Amniotic epithelial cell (primary cell): ENCODE measurements at regions not wholly inside any gene's neighbourhood (a gene's known extent, or its start where the extent isn't known, plus 50 kb on each side); places are given as distances from the start of the nearest gene placed in this dataset.

ENCODE experiments used
- DNase-seq: peaks from one replicate; pipeline ENCODE4 v3.0.0-alpha.2; 2010; ENCODE audit warnings: low read depth

- DNase-seq, result no peak
Measured at GRCh38 chr2:18379870-18380269, 180.6 kb downstream of the RDH14 start.

GRCh38 chr2:18378020-18378653 lies 182.3 kb downstream of the RDH14 start:
- DNase-seq, result peak; percentile 43

- DNase-seq, result no peak
Measured at GRCh38 chr2:18376936-18377335, 183.5 kb downstream of the RDH14 start.

GRCh38 chr2:18373664-18374063 lies 186.8 kb downstream of the RDH14 start:
- DNase-seq, result no peak

- DNase-seq, result no peak
Measured at GRCh38 chr2:18373081-18373480, 187.4 kb downstream of the RDH14 start.

- DNase-seq, result no peak
Measured at GRCh38 chr2:18372641-18373040, 187.8 kb downstream of the RDH14 start.

- peak; percentile 67 for DNase-seq
Measured at GRCh38 chr2:18369760-18370159, 190.7 kb downstream of the RDH14 start.

GRCh38 chr2:18368008-18368407 lies 192.4 kb downstream of the RDH14 start:
- no peak for DNase-seq

GRCh38 chr2:18365342-18365741 lies 195.1 kb downstream of the RDH14 start:
- peak; percentile 61 for DNase-seq

- no peak for DNase-seq
Measured at GRCh38 chr2:18363348-18363747, 197.1 kb downstream of the RDH14 start.

- DNase-seq, result peak; percentile 74
Measured at GRCh38 chr2:18362696-18363095, 197.8 kb downstream of the RDH14 start.

- no peak for DNase-seq
Measured at GRCh38 chr2:18357537-18357936, 202.9 kb downstream of the RDH14 start.

- DNase-seq, result peak; percentile 36
Measured at GRCh38 chr2:18356676-18357075, 203.8 kb downstream of the RDH14 start.

GRCh38 chr2:18349421-18349820 lies 211.0 kb downstream of the RDH14 start:
- peak; percentile 83 for DNase-seq

- no peak for DNase-seq
Measured at GRCh38 chr2:18346874-18347273, 213.6 kb downstream of the RDH14 start.

GRCh38 chr2:18346344-18346743 lies 214.1 kb downstream of the RDH14 start:
- no peak for DNase-seq

- DNase-seq, result peak; percentile 55
Measured at GRCh38 chr2:18345848-18346247, 214.6 kb downstream of the RDH14 start.

GRCh38 chr2:18342901-18343300 lies 217.6 kb downstream of the RDH14 start:
- no peak for DNase-seq

GRCh38 chr2:18339326-18339725 lies 221.1 kb downstream of the RDH14 start:
- peak; percentile 74 for DNase-seq

- no peak for DNase-seq
Measured at GRCh38 chr2:18336975-18337374, 223.5 kb downstream of the RDH14 start.

GRCh38 chr2:18332477-18332876 lies 228.0 kb downstream of the RDH14 start:
- no peak for DNase-seq

GRCh38 chr2:18325118-18325517 lies 235.3 kb downstream of the RDH14 start:
- DNase-seq, result no peak

GRCh38 chr2:18319987-18320386 lies 240.5 kb downstream of the RDH14 start:
- DNase-seq, result peak; percentile 50

- no peak for DNase-seq
Measured at GRCh38 chr2:18317017-18317416, 243.4 kb downstream of the RDH14 start.

- no peak for DNase-seq
Measured at GRCh38 chr2:18312818-18313217, 247.6 kb downstream of the RDH14 start.
